B cell (primary cell): ENCODE measurements at regions not wholly inside any gene's neighbourhood (a gene's known extent, or its start where the extent isn't known, plus 50 kb on each side); places are given as distances from the start of the nearest gene placed in this dataset.

ENCODE experiments used
- ATAC-seq: fragments of 200-7000 bp; cut with Tn5 transposase; one replicate; pipeline ENCODE4 v1.10.0; 2021; ENCODE audit warnings: low read depth, mild to moderate bottlenecking, moderate number of reproducible peaks, moderate library complexity
- CTCF ChIA-PET: fragments of 350-600 bp; sonication (Branson Sonifier 250); formaldehyde crosslinking; loops from one replicate; lab custom pipeline; 2021; ENCODE audit warnings: antibody characterized with exemption, inconsistent platforms; lab: Charles Lee
- POLR2A ChIA-PET: fragments of 350-600 bp; sonication (Branson Sonifier 250); formaldehyde crosslinking; loops from one replicate; lab custom pipeline; 2021; ENCODE audit warnings: antibody characterized with exemption; lab: Charles Lee
- DNase-seq: peaks from one replicate; pipeline ENCODE4 v3.0.0; 2013
- H2AFZ ChIP-seq: 2 replicates; pipeline ENCODE4 v1.6.1; 2012; ENCODE audit warnings: mild to moderate bottlenecking, low read depth, low read length; ENCODE audit not compliant: insufficient read depth, poor library complexity, severe bottlenecking
- H3K27ac ChIP-seq, 2 donors: 1 replicate in 1 of 2; 2 replicates in 1 of 2; pipeline ENCODE4 v1.5.1; 2012 to 2013; ENCODE audit warnings: low read length in 2 of 2, mild to moderate bottlenecking in 2 of 2, moderate library complexity in 1 of 2
- H3K27me3 ChIP-seq, 4 experiments: fragments of 200-600 bp in 1 of 4; sonication (generic) in 1 of 4; replicated peaks in 1 of 4; 1 replicate in 2 of 4; 2 replicates in 2 of 4; pipeline versions ENCODE4 v1.6.1 to v1.7.0; 2013 to 2016; ENCODE audit warnings: low read length in 3 of 4, mild to moderate bottlenecking in 2 of 4, mixed read lengths in 1 of 4, moderate library complexity in 1 of 4; ENCODE audit not compliant: insufficient read depth in 4 of 4, control insufficient read depth in 3 of 4; ENCODE audit errors: control extremely low read depth in 1 of 4
- H3K36me3 ChIP-seq, 2 experiments: replicated peaks in 1 of 2; 1 replicate in 1 of 2; 2 replicates in 1 of 2; pipeline versions ENCODE4 v1.6.1 to v1.7.1; 2013; ENCODE audit warnings: low read length in 1 of 2; ENCODE audit not compliant: insufficient read depth in 2 of 2, control insufficient read depth in 1 of 2; ENCODE audit errors: control extremely low read depth in 1 of 2, extremely low read depth in 1 of 2
- H3K4me1 ChIP-seq, 2 donors: fragments of 200-600 bp in 1 of 2; sonication (generic) in 1 of 2; 1 replicate in 1 of 2; 2 replicates in 1 of 2; pipeline versions ENCODE4 v1.5.1 to v1.6.1; 2013 to 2017; ENCODE audit warnings: low read length in 2 of 2; ENCODE audit not compliant: control insufficient read depth in 2 of 2, insufficient read depth in 2 of 2
- H3K4me2 ChIP-seq: replicated peaks from 2 replicates; pipeline ENCODE3; 2012; ENCODE audit warnings: mild to moderate bottlenecking, low read depth, low read length; ENCODE audit not compliant: poor library complexity, severe bottlenecking
- H3K4me3 ChIP-seq, 5 experiments: fragments of 200-600 bp in 1 of 5; sonication (generic) in 1 of 5; 1 replicate in 3 of 5; 2 replicates in 2 of 5; pipeline versions ENCODE4 v1.5.1 to v1.7.0; 2011 to 2016; ENCODE audit warnings: low read length in 4 of 5, mild to moderate bottlenecking in 4 of 5, low read depth in 2 of 5, control low read depth in 1 of 5, moderate library complexity in 1 of 5; ENCODE audit not compliant: insufficient read depth in 1 of 5; ENCODE audit errors: control extremely low read depth in 1 of 5, extremely low read depth in 1 of 5
- H3K79me2 ChIP-seq: fragments of 200-600 bp; sonication (generic); one replicate; pipeline ENCODE4 v1.6.0; 2016; ENCODE audit warnings: low read length; ENCODE audit not compliant: control insufficient read depth, insufficient read depth
- H3K9ac ChIP-seq: fragments of 200-600 bp; sonication (generic); 2 replicates; pipeline ENCODE4 v1.6.1; 2017; ENCODE audit warnings: mild to moderate bottlenecking, low read length, moderate library complexity
- H3K9me3 ChIP-seq, 3 donors: one replicate each; pipeline versions ENCODE4 v1.6.1 to v1.7.1; 2013; ENCODE audit warnings: low read length in 2 of 3; ENCODE audit not compliant: control insufficient read depth in 2 of 3, insufficient read depth in 1 of 3; ENCODE audit errors: control extremely low read depth in 1 of 3
- H4K20me1 ChIP-seq: 2 replicates; pipeline ENCODE4 v1.6.0; 2012; ENCODE audit warnings: mild to moderate bottlenecking, low read length; ENCODE audit not compliant: insufficient read depth, control insufficient read depth, poor library complexity, severe bottlenecking
- H3K27ac Mint-ChIP-seq: one replicate; pipeline ENCODE4 v1.8.0; 2021; ENCODE audit warnings: mixed read lengths
- H3K27me3 Mint-ChIP-seq: one replicate; pipeline ENCODE4 v1.8.0; 2021; ENCODE audit warnings: mixed read lengths
- H3K4me1 Mint-ChIP-seq: one replicate; pipeline ENCODE4 v1.8.0; 2021; ENCODE audit warnings: mixed read lengths
- H3K4me3 Mint-ChIP-seq: one replicate; pipeline ENCODE4 v1.8.0; 2021; ENCODE audit warnings: mixed read lengths
- H3K9me3 Mint-ChIP-seq: one replicate; pipeline ENCODE4 v1.8.0; 2022; ENCODE audit warnings: mixed read lengths; ENCODE audit not compliant: insufficient read depth
- CTCF ChIP-seq: fragments of 200-600 bp; IDR thresholded peaks from one replicate; pipeline ENCODE4 v1.8.0; 2022; ENCODE audit warnings: antibody characterized with exemption, mild to moderate bottlenecking
- EZH2 ChIP-seq: IDR thresholded peaks from 2 replicates; pipeline ENCODE4 v1.6.1; 2012; ENCODE audit warnings: borderline replicate concordance, low read depth, mild to moderate bottlenecking, moderate library complexity, low read length; ENCODE audit not compliant: insufficient read depth, poor library complexity, severe bottlenecking
- WGBS: methylation state at CpG from one replicate; pipeline ENCODE4 v1.1.5; 2013; ENCODE audit warnings: missing lambda C conversion rate; ENCODE audit not compliant: insufficient coverage; 5-methylcytosine and 5-hydroxymethylcytosine counted together
- intact Hi-C: fragments of 100-400 bp; cut with micrococcal nuclease; formaldehyde crosslinking; loops from one replicate; pipeline ENCODE4 v1.10.0; 2022

DNA sequence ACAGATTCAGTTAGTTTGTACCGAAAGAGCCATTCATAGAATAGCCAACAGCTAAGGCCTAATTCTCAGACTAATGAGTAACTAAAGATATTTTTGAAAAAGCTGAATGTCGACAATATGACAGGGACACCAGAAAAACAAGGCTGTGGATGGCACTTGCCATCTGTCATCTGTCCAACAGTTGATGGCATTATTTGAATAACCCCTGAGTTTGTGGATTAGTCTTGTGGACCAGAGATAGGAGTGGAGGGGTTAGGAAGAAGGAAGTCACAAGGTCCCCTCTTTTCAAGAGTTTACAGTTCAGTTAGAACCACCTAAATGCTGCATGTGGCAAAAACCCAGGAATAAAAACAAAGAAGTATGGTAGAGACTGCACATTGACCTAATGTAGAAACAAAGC is 356.5 kb upstream of the DUSP10 start:
- peaks cover 11% of the 10 kb centered on the region for H3K27me3 Mint-ChIP-seq

GRCh38 chr1:222097588-222097987 is 355.7 kb upstream of the DUSP10 start:
- DNase-seq: no peak
- Histone ChIP-seq H3K9me3 (no peaks in the 10 kb centered on the region), H3K36me3 (no peaks in the 10 kb centered on the region), H3K27ac (no peak overlapping the region), H3K79me2 (no peaks in the 10 kb centered on the region), H3K27me3 (no peaks in the 10 kb centered on the region), H3K9ac (no peak overlapping the region), H3K4me1 (no peaks in the 10 kb centered on the region), H4K20me1 (no peaks in the 10 kb centered on the region), H2AFZ (no peak overlapping the region), H3K4me3 (no peak overlapping the region), H3K4me2 (no peak overlapping the region)
- POLR2A ChIA-PET: no interaction called here
- 89% methylated on average over 3 of the region's 4 CpGs for WGBS
- no peak overlapping the region for H3K4me3 Mint-ChIP-seq
- H3K27ac Mint-ChIP-seq: no peak overlapping the region
- H3K4me1 Mint-ChIP-seq: no peaks in the 10 kb centered on the region
- no peaks in the 10 kb centered on the region for H3K9me3 Mint-ChIP-seq
- peaks cover 14% of the 10 kb centered on the region for H3K27me3 Mint-ChIP-seq
- CTCF ChIA-PET: interaction anchor here (0.6 to 1.1 kb wide), 2 partner anchors 9 to 15 kb away, joined by 3 read pairs; no protein-coding TSS in a partner anchor
- intact Hi-C loops: no loop called here
- ATAC-seq: no peak
- TF ChIP-seq EZH2 (no peak), CTCF (no peak)

More for the DNA sequence above, 356.5 kb upstream of the DUSP10 start:
- no peak overlapping the region for H2AFZ ChIP-seq
- intact Hi-C loops: no loop called here
- H3K9me3 Mint-ChIP-seq: no peaks in the 10 kb centered on the region
- H3K27ac ChIP-seq: no peak overlapping the region
- H3K9me3 ChIP-seq: no peaks in the 10 kb centered on the region
- no peaks in the 10 kb centered on the region for H3K36me3 ChIP-seq
- no peak overlapping the region for H3K4me2 ChIP-seq
- H3K4me1 ChIP-seq: no peaks in the 10 kb centered on the region
- H3K9ac ChIP-seq: no peak overlapping the region
- TF ChIP-seq EZH2 (no peak), CTCF (no peak)
- H3K4me3 Mint-ChIP-seq: no peak overlapping the region
- no peak overlapping the region for H3K4me3 ChIP-seq
- CTCF ChIA-PET: no interaction called here
- no peak overlapping the region for H3K27ac Mint-ChIP-seq
- WGBS: 71% methylated on average over 1 of the region's 2 CpGs
- H3K4me1 Mint-ChIP-seq: no peaks in the 10 kb centered on the region
- H3K79me2 ChIP-seq: no peaks in the 10 kb centered on the region
- no peak for DNase-seq
- POLR2A ChIA-PET: no interaction called here
- H3K27me3 ChIP-seq: no peaks in the 10 kb centered on the region
- H4K20me1 ChIP-seq: no peaks in the 10 kb centered on the region
- no peak for ATAC-seq
